HUES64 (cell line): ENCODE measurements at regions not wholly inside any gene's neighbourhood (a gene's known extent, or its start where the extent isn't known, plus 50 kb on each side); places are given as distances from the start of the nearest gene placed in this dataset.
"Not testable (repeated sequence)": the region's sequence is repeated elsewhere in the genome, so short reads cannot be mapped to it uniquely, and the experiment has no call there.

Experiments used
- H3K27ac ChIP-seq: 2 replicates; pipeline ENCODE4 v1.7.0; 2013; ENCODE audit warnings: low read depth, low read length, inconsistent platforms
- H3K27me3 ChIP-seq: 2 replicates; pipeline ENCODE4 v1.6.1; 2013; ENCODE audit warnings: mild to moderate bottlenecking, low read length; ENCODE audit not compliant: insufficient read depth
- H3K36me3 ChIP-seq: 2 replicates; pipeline ENCODE4 v1.6.1; 2013; ENCODE audit warnings: mild to moderate bottlenecking, low read length; ENCODE audit not compliant: insufficient read depth
- H3K4me1 ChIP-seq: 2 replicates; pipeline ENCODE4 v1.6.1; 2013; ENCODE audit warnings: mild to moderate bottlenecking, low read length, moderate library complexity; ENCODE audit not compliant: insufficient read depth
- H3K4me3 ChIP-seq: 2 replicates; pipeline ENCODE4 v1.5.1; 2013; ENCODE audit warnings: mild to moderate bottlenecking, low read length, moderate library complexity
- H3K9ac ChIP-seq: 2 replicates; pipeline ENCODE4 v1.6.1; 2013; ENCODE audit warnings: mild to moderate bottlenecking, low read depth, low read length
- H3K9me3 ChIP-seq: 2 replicates; pipeline ENCODE4 v1.6.1; 2013; ENCODE audit warnings: low read depth, low read length; ENCODE audit not compliant: insufficient read depth
- WGBS: fragments of 150-250, 120-280 bp; methylation state at CpG from one replicate; pipeline ENCODE4 v1.1.7; 2013; ENCODE audit warnings: missing lambda C conversion rate; 5-methylcytosine and 5-hydroxymethylcytosine counted together

- 54% methylated on average over 4 of the region's 4 CpGs for WGBS
- H3K4me1 ChIP-seq = peaks cover 23% of the 10 kb centered on the region
- no peak overlapping the region for H3K9ac ChIP-seq
- H3K36me3 ChIP-seq = no peaks in the 10 kb centered on the region
- H3K9me3 ChIP-seq = no peaks in the 10 kb centered on the region
- peak overlapping the region; percentile 73; the same call in 1 of the 2 replicates for H3K27ac ChIP-seq
- no peak overlapping the region for H3K4me3 ChIP-seq
- no peaks in the 10 kb centered on the region for H3K27me3 ChIP-seq
These were observed 472.2 kb upstream of the RUNX1 start for GRCh38 chr21:35521293-35521692.

- Histone ChIP-seq H3K4me3 (no peak overlapping the region), H3K4me1 (peaks cover 23% of the 10 kb centered on the region), H3K27me3 (no peaks in the 10 kb centered on the region), H3K9ac (no peak overlapping the region), H3K9me3 (no peaks in the 10 kb centered on the region), H3K36me3 (no peaks in the 10 kb centered on the region), H3K27ac (peak overlapping the region; percentile 73; the same call in 1 of the 2 replicates)
- no CpG with 5 or more reads among the region's 1 CpG for WGBS
These were observed 471.8 kb upstream of the RUNX1 start for GRCh38 chr21:35520856-35521255.

GRCh38 chr21:35520302-35520701 is 471.2 kb upstream of the RUNX1 start:
- H3K27ac ChIP-seq = peak overlapping the region; percentile 73
- H3K9me3 ChIP-seq = no peaks in the 10 kb centered on the region
- no peak overlapping the region for H3K9ac ChIP-seq
- WGBS = 75% methylated on average over 8 of the region's 8 CpGs
- no peaks in the 10 kb centered on the region for H3K36me3 ChIP-seq
- peaks cover 23% of the 10 kb centered on the region for H3K4me1 ChIP-seq
- H3K4me3 ChIP-seq = no peak overlapping the region
- H3K27me3 ChIP-seq = no peaks in the 10 kb centered on the region

GRCh38 chr21:35517865-35518264 is 468.8 kb upstream of the RUNX1 start:
- Histone ChIP-seq H3K27me3 (no peaks in the 10 kb centered on the region), H3K9ac (no peak overlapping the region), H3K4me3 (no peak overlapping the region), H3K27ac (no peak overlapping the region), H3K36me3 (no peaks in the 10 kb centered on the region), H3K4me1 (peaks cover 23% of the 10 kb centered on the region), H3K9me3 (no peaks in the 10 kb centered on the region)
- WGBS = 84% methylated on average over 5 of the region's 6 CpGs

- not testable (repeated sequence) for H3K9me3 ChIP-seq, H3K36me3 ChIP-seq, H3K9ac ChIP-seq, H3K4me3 ChIP-seq, H3K27ac ChIP-seq, H3K27me3 ChIP-seq
- peaks cover 16% of the 10 kb centered on the region for H3K4me1 ChIP-seq
- 97% methylated on average over 2 of the region's 2 CpGs for WGBS
These were observed 467.2 kb upstream of the RUNX1 start for GRCh38 chr21:35516292-35516691.

- H3K4me1 ChIP-seq = peaks cover 16% of the 10 kb centered on the region
- no peaks in the 10 kb centered on the region for H3K36me3 ChIP-seq
- H3K27me3 ChIP-seq = no peaks in the 10 kb centered on the region
- H3K4me3 ChIP-seq = no peak overlapping the region
- H3K9ac ChIP-seq = no peak overlapping the region
- H3K27ac ChIP-seq = no peak overlapping the region
- no peaks in the 10 kb centered on the region for H3K9me3 ChIP-seq
- 100% methylated on average over 1 of the region's 1 CpG for WGBS
These were observed 463.2 kb upstream of the RUNX1 start for GRCh38 chr21:35512346-35512745.

- Histone ChIP-seq H3K9ac (no peak overlapping the region), H3K27ac (no peak overlapping the region)
These were observed 462.6 kb upstream of the RUNX1 start for GRCh38 chr21:35511696-35512162.

GRCh38 chr21:35510957-35511695 is 462.0 kb upstream of the RUNX1 start:
- Histone ChIP-seq H3K4me1 (peaks cover 27% of the 10 kb centered on the region), H3K27me3 (no peaks in the 10 kb centered on the region), H3K27ac (no peak overlapping the region), H3K9me3 (no peaks in the 10 kb centered on the region), H3K36me3 (no peaks in the 10 kb centered on the region), H3K9ac (no peak overlapping the region), H3K4me3 (no peak overlapping the region)
- 78% methylated on average over 6 of the region's 6 CpGs for WGBS

More at GRCh38 chr21:35511696-35512162, 462.6 kb upstream of the RUNX1 start:
- H3K9me3 ChIP-seq = no peaks in the 10 kb centered on the region
- peaks cover 22% of the 10 kb centered on the region for H3K4me1 ChIP-seq
- H3K4me3 ChIP-seq = no peak overlapping the region
- no peaks in the 10 kb centered on the region for H3K27me3 ChIP-seq
- no peaks in the 10 kb centered on the region for H3K36me3 ChIP-seq
- WGBS = 92% methylated on average over 3 of the region's 4 CpGs

- Histone ChIP-seq H3K4me3 (no peak overlapping the region), H3K9ac (no peak overlapping the region), H3K36me3 (no peaks in the 10 kb centered on the region), H3K27me3 (no peaks in the 10 kb centered on the region), H3K27ac (no peak overlapping the region), H3K9me3 (no peaks in the 10 kb centered on the region), H3K4me1 (peaks cover 36% of the 10 kb centered on the region)
- WGBS = 78% methylated on average over 2 of the region's 2 CpGs
These were observed 461.2 kb upstream of the RUNX1 start for GRCh38 chr21:35510294-35510693.

- no peaks in the 10 kb centered on the region for H3K36me3 ChIP-seq
- H3K27ac ChIP-seq = no peak overlapping the region
- H3K4me3 ChIP-seq = no peak overlapping the region
- H3K4me1 ChIP-seq = peaks cover 47% of the 10 kb centered on the region
- H3K27me3 ChIP-seq = no peaks in the 10 kb centered on the region
- no peak overlapping the region for H3K9ac ChIP-seq
- H3K9me3 ChIP-seq = no peaks in the 10 kb centered on the region
- 87% methylated on average over 5 of the region's 5 CpGs for WGBS
These were observed 460.1 kb upstream of the RUNX1 start for GRCh38 chr21:35509001-35509704.

- Histone ChIP-seq H3K9me3 (no peaks in the 10 kb centered on the region), H3K4me1 (peaks cover 55% of the 10 kb centered on the region), H3K36me3 (no peaks in the 10 kb centered on the region), H3K9ac (no peak overlapping the region), H3K27me3 (no peaks in the 10 kb centered on the region), H3K27ac (no peak overlapping the region), H3K4me3 (no peak overlapping the region)
- 46% methylated on average over 8 of the region's 8 CpGs for WGBS
These were observed 459.2 kb upstream of the RUNX1 start for GRCh38 chr21:35508139-35508888.
